IMR-90 (cell line): ENCODE measurements at regions not wholly inside any gene's neighbourhood (a gene's known extent, or its start where the extent isn't known, plus 50 kb on each side); places are given as distances from the start of the nearest gene placed in this dataset.

Experiments used
- ATAC-seq: fragments of 200-7000 bp; cut with Tn5 transposase; 2 replicates; pipeline ENCODE4 v1.9.1; 2020; ENCODE audit warnings: low read depth, mild to moderate bottlenecking, moderate library complexity
- BruUV-seq: library from RNA; stranded (reverse); fragments of 400-500 nt; replicated peaks from 2 replicates; lab custom pipeline; 2021; lab: Mats Ljungman, UMichigan
- CTCF ChIA-PET: fragments of 300-600 bp; formaldehyde crosslinking; extraction: SDS; loops from one replicate; lab custom pipeline; 2021; ENCODE audit warnings: antibody characterized with exemption; lab: Yijun Ruan, JAX
- POLR2A ChIA-PET: fragments of 300-600 bp; sonication (Branson Sonifier 250); formaldehyde crosslinking; loops from one replicate; lab custom pipeline; 2022; ENCODE audit warnings: antibody characterized with exemption; ENCODE audit not compliant: unreplicated experiment; lab: Charles Lee
- DNase-seq: peaks from one replicate; pipeline ENCODE4 v3.0.0; 2013
- H2AFZ ChIP-seq: replicated peaks from 2 replicates; pipeline ENCODE3; 2013; ENCODE audit warnings: low read length, mild to moderate bottlenecking; ENCODE audit not compliant: poor library complexity
- H2AK5ac ChIP-seq: 2 replicates; pipeline ENCODE4 v1.6.1; 2013; ENCODE audit warnings: low read depth, low read length, inconsistent platforms
- H2AK9ac ChIP-seq: replicated peaks from 2 replicates; pipeline ENCODE3; 2013; ENCODE audit warnings: mild to moderate bottlenecking, low read depth, low read length, moderate library complexity; ENCODE audit not compliant: poor library complexity
- H2BK120ac ChIP-seq: 2 replicates; pipeline ENCODE4 v1.6.1; 2013; ENCODE audit warnings: low read depth, low read length, inconsistent platforms
- H2BK15ac ChIP-seq: 3 replicates; pipeline ENCODE4 v1.6.1; 2013; ENCODE audit warnings: low read depth, low read length, inconsistent platforms
- H2BK20ac ChIP-seq: 2 replicates; pipeline ENCODE4 v1.6.1; 2013; ENCODE audit warnings: low read depth, mild to moderate bottlenecking, inconsistent platforms, low read length, moderate library complexity
- H2BK5ac ChIP-seq: 2 replicates; pipeline ENCODE4 v1.6.1; 2013; ENCODE audit warnings: mild to moderate bottlenecking, low read depth, low read length, inconsistent platforms; ENCODE audit not compliant: poor library complexity, severe bottlenecking
- H3K14ac ChIP-seq: replicated peaks from 2 replicates; pipeline ENCODE4 v1.6.1; 2013; ENCODE audit warnings: low read depth, low read length, inconsistent platforms
- H3K18ac ChIP-seq: 2 replicates; pipeline ENCODE4 v1.6.1; 2013; ENCODE audit warnings: low read depth, low read length, control low read depth
- H3K23ac ChIP-seq: 2 replicates; pipeline ENCODE4 v1.6.1; 2013; ENCODE audit warnings: low read depth, low read length, inconsistent platforms
- H3K27ac ChIP-seq: 2 replicates; pipeline ENCODE4 v1.5.1; 2013; ENCODE audit warnings: mild to moderate bottlenecking, control low read depth, low read length; ENCODE audit not compliant: insufficient read depth
- H3K27me3 ChIP-seq: 2 replicates; pipeline ENCODE4 v1.6.1; 2013; ENCODE audit warnings: low read length; ENCODE audit not compliant: control insufficient read depth, insufficient read depth
- H3K36me3 ChIP-seq: 2 replicates; pipeline ENCODE4 v1.6.1; 2013; ENCODE audit warnings: low read length, mixed read lengths; ENCODE audit not compliant: control insufficient read depth, insufficient read depth
- H3K4ac ChIP-seq: 2 replicates; pipeline ENCODE4 v1.6.1; 2013; ENCODE audit warnings: low read depth, low read length, inconsistent platforms
- H3K4me1 ChIP-seq: 2 replicates; pipeline ENCODE4 v1.6.1; 2013; ENCODE audit warnings: low read length, mixed read lengths; ENCODE audit not compliant: control insufficient read depth, insufficient read depth
- H3K4me2 ChIP-seq: 2 replicates; pipeline ENCODE4 v1.6.1; 2013; ENCODE audit warnings: low read depth, mild to moderate bottlenecking, control low read depth, low read length, moderate library complexity
- H3K4me3 ChIP-seq: 2 replicates; pipeline ENCODE4 v1.5.1; 2013; ENCODE audit warnings: low read depth, mild to moderate bottlenecking, control low read depth, low read length, moderate library complexity; ENCODE audit not compliant: insufficient read depth
- H3K56ac ChIP-seq: 2 replicates; pipeline ENCODE4 v1.6.1; 2013; ENCODE audit warnings: low read length, inconsistent platforms; ENCODE audit not compliant: insufficient read depth; ENCODE audit errors: extremely low read depth
- H3K79me1 ChIP-seq, 2 experiments: 2 replicates each; pipeline ENCODE4 v1.6.1; 2013; ENCODE audit warnings: low read length in 2 of 2, inconsistent platforms in 1 of 2, low read depth in 1 of 2
- H3K9ac ChIP-seq: 2 replicates; pipeline ENCODE4 v1.6.1; 2013; ENCODE audit warnings: low read depth, low read length, control low read depth
- H3K9me1 ChIP-seq: 2 replicates; pipeline ENCODE4 v1.6.1; 2013; ENCODE audit warnings: low read length, inconsistent platforms; ENCODE audit not compliant: insufficient read depth
- H3K9me3 ChIP-seq: 2 replicates; pipeline ENCODE4 v1.6.1; 2013; ENCODE audit warnings: low read length; ENCODE audit not compliant: control insufficient read depth, insufficient read depth
- H4K20me1 ChIP-seq: 2 replicates; pipeline ENCODE4 v1.6.1; 2013; ENCODE audit warnings: low read length, inconsistent platforms; ENCODE audit not compliant: insufficient read depth
- H4K5ac ChIP-seq: 2 replicates; pipeline ENCODE4 v1.6.1; 2013; ENCODE audit warnings: mild to moderate bottlenecking, low read depth, low read length, control low read depth
- H4K8ac ChIP-seq, 2 experiments: 2 replicates each; pipeline ENCODE4 v1.6.1; 2013; ENCODE audit warnings: low read depth in 2 of 2, low read length in 2 of 2, control low read depth in 1 of 2, inconsistent platforms in 1 of 2
- H4K91ac ChIP-seq: 2 replicates; pipeline ENCODE4 v1.6.1; 2013; ENCODE audit warnings: low read depth, low read length, inconsistent platforms; ENCODE audit not compliant: insufficient read depth
- BHLHE40 ChIP-seq: fragments of 150-350 bp; IDR thresholded peaks from 2 replicates; pipeline ENCODE4 v1.6.1; 2016; ENCODE audit warnings: mild to moderate bottlenecking, low read depth, low read length
- CTCF ChIP-seq: conservative IDR thresholded peaks from 2 replicates; pipeline ENCODE4 v1.5.1; 2012; ENCODE audit warnings: mild to moderate bottlenecking, low read depth, low read length, improper control_type of control experiment
- NFE2L2 ChIP-seq: fragments of 150-350 bp; IDR thresholded peaks from 2 replicates; pipeline ENCODE4 v1.6.1; 2016; ENCODE audit warnings: low read depth, mild to moderate bottlenecking, low read length
- WGBS, 2 experiments: methylation state at CpG; one replicate each; pipeline versions ENCODE4 v1.1.5 to v1.1.7; 2013; ENCODE audit warnings: missing lambda C conversion rate in 2 of 2; ENCODE audit not compliant: insufficient read length in 1 of 2; ENCODE audit errors: extremely low coverage in 2 of 2; 5-methylcytosine and 5-hydroxymethylcytosine counted together
- dilution Hi-C: fragments of 300-500 bp; cut with HindIII; formaldehyde crosslinking; loops from one replicate; pipeline ENCODE4 v1.14.3; 2018; ENCODE audit warnings: low sequenced_read_pairs; ENCODE audit not compliant: unreplicated experiment
- in situ Hi-C: fragments of 300-500 bp; cut with MboI; formaldehyde crosslinking; loops from 3 replicates; pipeline ENCODE4 v1.14.3; 2019; ENCODE audit warnings: low sequenced_read_pairs, inconsistent platforms, mixed read lengths
- intact Hi-C: fragments of 100-400 bp; cut with micrococcal nuclease; formaldehyde crosslinking; loops from 2 replicates; pipeline ENCODE4 v1.10.0; 2022

- Histone ChIP-seq H2BK15ac (no peak overlapping the region), H4K8ac (no peak overlapping the region), H3K9me1 (no peaks in the 10 kb centered on the region), H2AFZ (no peak overlapping the region), H3K23ac (no peak overlapping the region), H2BK5ac (no peak overlapping the region), H3K56ac (no peak overlapping the region), H3K18ac (no peak overlapping the region), H3K14ac (no peak overlapping the region), H3K27ac (no peak overlapping the region), H2BK20ac (no peak overlapping the region), H3K4me1 (no peaks in the 10 kb centered on the region), H3K27me3 (no peaks in the 10 kb centered on the region), H2AK9ac (no peak overlapping the region), H3K4me3 (no peak overlapping the region), H3K9ac (no peak overlapping the region), H3K79me1 (no peaks in the 10 kb centered on the region), H3K9me3 (no peaks in the 10 kb centered on the region), H2BK120ac (no peak overlapping the region), H3K4me2 (no peak overlapping the region), H3K4ac (no peak overlapping the region), H4K91ac (no peak overlapping the region), H4K20me1 (no peaks in the 10 kb centered on the region), H2AK5ac (no peak overlapping the region), H3K36me3 (no peaks in the 10 kb centered on the region), H4K5ac (no peak overlapping the region)
- POLR2A ChIA-PET = no interaction called here
- no CpG with 5 or more reads among the region's 3 CpGs for WGBS, 2 experiments
- intact Hi-C loops = no loop called here
- no peak for TF ChIP-seq BHLHE40
- no peak for TF ChIP-seq NFE2L2
- TF ChIP-seq CTCF = no peak
- ATAC-seq = no peak
- dilution Hi-C loops = no loop called here
- BruUV-seq = no TSS peak
- no peak for DNase-seq
- in situ Hi-C loops = no loop called here
- CTCF ChIA-PET = no interaction called here
Measured at GRCh38 chr9:82732928-82733327, 330.0 kb downstream of the RASEF start.
